ENCODE measurements at regions not wholly inside any gene's neighbourhood (a gene's known extent, or its start where the extent isn't known, plus 50 kb on each side); places are given as distances from the start of the nearest gene placed in this dataset.

DNA sequence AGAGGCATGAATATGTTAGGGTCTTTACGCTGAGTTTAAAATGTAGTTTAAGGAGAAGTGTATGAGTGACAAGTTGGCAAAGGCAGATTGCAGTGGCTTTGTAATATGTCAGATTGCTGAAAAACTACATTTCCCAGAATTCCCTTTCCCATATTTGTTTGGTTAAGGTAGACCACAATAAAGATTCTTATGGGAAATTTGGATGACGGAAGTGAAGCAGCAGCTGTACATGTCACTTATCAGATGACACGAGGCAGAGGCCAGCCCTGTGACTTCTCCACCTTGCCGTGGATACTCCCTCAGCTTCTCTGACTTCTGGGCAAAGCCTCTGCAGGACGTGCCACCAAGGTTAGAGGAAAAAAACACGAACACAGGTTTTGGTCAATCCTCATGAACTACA lies 229.7 kb upstream of the DKK2 start:
- TF ChIP-seq, protein P1, sequence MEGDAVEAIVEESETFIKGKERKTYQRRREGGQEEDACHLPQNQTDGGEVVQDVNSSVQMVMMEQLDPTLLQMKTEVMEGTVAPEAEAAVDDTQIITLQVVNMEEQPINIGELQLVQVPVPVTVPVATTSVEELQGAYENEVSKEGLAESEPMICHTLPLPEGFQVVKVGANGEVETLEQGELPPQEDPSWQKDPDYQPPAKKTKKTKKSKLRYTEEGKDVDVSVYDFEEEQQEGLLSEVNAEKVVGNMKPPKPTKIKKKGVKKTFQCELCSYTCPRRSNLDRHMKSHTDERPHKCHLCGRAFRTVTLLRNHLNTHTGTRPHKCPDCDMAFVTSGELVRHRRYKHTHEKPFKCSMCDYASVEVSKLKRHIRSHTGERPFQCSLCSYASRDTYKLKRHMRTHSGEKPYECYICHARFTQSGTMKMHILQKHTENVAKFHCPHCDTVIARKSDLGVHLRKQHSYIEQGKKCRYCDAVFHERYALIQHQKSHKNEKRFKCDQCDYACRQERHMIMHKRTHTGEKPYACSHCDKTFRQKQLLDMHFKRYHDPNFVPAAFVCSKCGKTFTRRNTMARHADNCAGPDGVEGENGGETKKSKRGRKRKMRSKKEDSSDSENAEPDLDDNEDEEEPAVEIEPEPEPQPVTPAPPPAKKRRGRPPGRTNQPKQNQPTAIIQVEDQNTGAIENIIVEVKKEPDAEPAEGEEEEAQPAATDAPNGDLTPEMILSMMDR (IDR thresholded peaks at IDR 0.05; ENCODE audit: insufficient read depth, low read length), result no peak
- no peak for TF ChIP-seq GABPA (IDR thresholded peaks at IDR 0.05; ENCODE audit: low read depth)
- no peak for TF ChIP-seq POLR2AphosphoS5 (IDR thresholded peaks at IDR 0.05; ENCODE audit: low read depth)
- TF ChIP-seq, protein P2, sequence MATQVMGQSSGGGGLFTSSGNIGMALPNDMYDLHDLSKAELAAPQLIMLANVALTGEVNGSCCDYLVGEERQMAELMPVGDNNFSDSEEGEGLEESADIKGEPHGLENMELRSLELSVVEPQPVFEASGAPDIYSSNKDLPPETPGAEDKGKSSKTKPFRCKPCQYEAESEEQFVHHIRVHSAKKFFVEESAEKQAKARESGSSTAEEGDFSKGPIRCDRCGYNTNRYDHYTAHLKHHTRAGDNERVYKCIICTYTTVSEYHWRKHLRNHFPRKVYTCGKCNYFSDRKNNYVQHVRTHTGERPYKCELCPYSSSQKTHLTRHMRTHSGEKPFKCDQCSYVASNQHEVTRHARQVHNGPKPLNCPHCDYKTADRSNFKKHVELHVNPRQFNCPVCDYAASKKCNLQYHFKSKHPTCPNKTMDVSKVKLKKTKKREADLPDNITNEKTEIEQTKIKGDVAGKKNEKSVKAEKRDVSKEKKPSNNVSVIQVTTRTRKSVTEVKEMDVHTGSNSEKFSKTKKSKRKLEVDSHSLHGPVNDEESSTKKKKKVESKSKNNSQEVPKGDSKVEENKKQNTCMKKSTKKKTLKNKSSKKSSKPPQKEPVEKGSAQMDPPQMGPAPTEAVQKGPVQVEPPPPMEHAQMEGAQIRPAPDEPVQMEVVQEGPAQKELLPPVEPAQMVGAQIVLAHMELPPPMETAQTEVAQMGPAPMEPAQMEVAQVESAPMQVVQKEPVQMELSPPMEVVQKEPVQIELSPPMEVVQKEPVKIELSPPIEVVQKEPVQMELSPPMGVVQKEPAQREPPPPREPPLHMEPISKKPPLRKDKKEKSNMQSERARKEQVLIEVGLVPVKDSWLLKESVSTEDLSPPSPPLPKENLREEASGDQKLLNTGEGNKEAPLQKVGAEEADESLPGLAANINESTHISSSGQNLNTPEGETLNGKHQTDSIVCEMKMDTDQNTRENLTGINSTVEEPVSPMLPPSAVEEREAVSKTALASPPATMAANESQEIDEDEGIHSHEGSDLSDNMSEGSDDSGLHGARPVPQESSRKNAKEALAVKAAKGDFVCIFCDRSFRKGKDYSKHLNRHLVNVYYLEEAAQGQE (IDR thresholded peaks at IDR 0.05; ENCODE audit: insufficient replicate concordance, low read depth), result no peak
